ENCODE measurements at regions not wholly inside any gene's neighbourhood (a gene's known extent, or its start where the extent isn't known, plus 50 kb on each side); places are given as distances from the start of the nearest gene placed in this dataset.

- DNase-seq (ENCODE audit: low read depth), result no peak
- TF ChIP-seq, protein P1, sequence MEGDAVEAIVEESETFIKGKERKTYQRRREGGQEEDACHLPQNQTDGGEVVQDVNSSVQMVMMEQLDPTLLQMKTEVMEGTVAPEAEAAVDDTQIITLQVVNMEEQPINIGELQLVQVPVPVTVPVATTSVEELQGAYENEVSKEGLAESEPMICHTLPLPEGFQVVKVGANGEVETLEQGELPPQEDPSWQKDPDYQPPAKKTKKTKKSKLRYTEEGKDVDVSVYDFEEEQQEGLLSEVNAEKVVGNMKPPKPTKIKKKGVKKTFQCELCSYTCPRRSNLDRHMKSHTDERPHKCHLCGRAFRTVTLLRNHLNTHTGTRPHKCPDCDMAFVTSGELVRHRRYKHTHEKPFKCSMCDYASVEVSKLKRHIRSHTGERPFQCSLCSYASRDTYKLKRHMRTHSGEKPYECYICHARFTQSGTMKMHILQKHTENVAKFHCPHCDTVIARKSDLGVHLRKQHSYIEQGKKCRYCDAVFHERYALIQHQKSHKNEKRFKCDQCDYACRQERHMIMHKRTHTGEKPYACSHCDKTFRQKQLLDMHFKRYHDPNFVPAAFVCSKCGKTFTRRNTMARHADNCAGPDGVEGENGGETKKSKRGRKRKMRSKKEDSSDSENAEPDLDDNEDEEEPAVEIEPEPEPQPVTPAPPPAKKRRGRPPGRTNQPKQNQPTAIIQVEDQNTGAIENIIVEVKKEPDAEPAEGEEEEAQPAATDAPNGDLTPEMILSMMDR (conservative IDR thresholded peaks at IDR 0.05; ENCODE audit: low read depth, low read length), result no peak
- no peak overlapping the region for H3K4me3 ChIP-seq (ENCODE audit: low read length)
Observed at GRCh38 chr5:66520854-66521253, 75.3 kb upstream of the MAST4 start.

- DNase-seq (ENCODE audit: low read depth), result no peak
- TF ChIP-seq, protein P1 (conservative IDR thresholded peaks at IDR 0.05; ENCODE audit: low read depth, low read length), result no peak
- H3K4me3 ChIP-seq (ENCODE audit: low read length), result no peak overlapping the region
Observed at GRCh38 chr5:66527478-66528035, 68.6 kb upstream of the MAST4 start.

GRCh38 chr5:66529182-66529581 is 67.0 kb upstream of the MAST4 start:
- H3K4me3 ChIP-seq (ENCODE audit: low read length), result no peak overlapping the region
- TF ChIP-seq, protein P1 (conservative IDR thresholded peaks at IDR 0.05; ENCODE audit: low read depth, low read length), result no peak
- DNase-seq (ENCODE audit: low read depth), result no peak

- H3K4me3 ChIP-seq (ENCODE audit: low read length), result no peak overlapping the region
- TF ChIP-seq, protein P1 (conservative IDR thresholded peaks at IDR 0.05; ENCODE audit: low read depth, low read length), result no peak
- no peak for DNase-seq (ENCODE audit: low read depth)
Observed at GRCh38 chr5:66529704-66530103, 66.5 kb upstream of the MAST4 start.

DNA sequence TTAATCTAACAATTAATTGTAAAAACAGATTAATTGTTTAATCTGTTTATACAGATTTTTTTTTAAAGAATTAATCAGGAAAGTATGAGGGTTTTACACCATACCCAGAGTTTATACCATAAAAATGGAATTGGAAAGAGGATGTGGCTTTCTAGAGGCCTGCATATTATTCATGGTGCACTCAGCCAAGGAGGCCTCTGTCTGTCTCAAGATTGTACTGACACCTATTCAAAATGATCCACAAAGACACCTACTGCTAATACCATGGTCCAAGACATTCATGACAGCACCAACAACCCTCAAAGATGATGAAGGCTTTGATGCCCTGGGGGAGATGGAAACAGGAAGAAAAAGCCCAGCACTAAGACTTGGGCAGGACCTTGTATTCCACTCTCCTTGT is 58.1 kb upstream of the MAST4 start:
- no peak overlapping the region for H3K4me3 ChIP-seq (ENCODE audit: low read length)
- TF ChIP-seq, protein P1 (conservative IDR thresholded peaks at IDR 0.05; ENCODE audit: low read depth, low read length), result no peak
- DNase-seq (ENCODE audit: low read depth), result no peak

DNA sequence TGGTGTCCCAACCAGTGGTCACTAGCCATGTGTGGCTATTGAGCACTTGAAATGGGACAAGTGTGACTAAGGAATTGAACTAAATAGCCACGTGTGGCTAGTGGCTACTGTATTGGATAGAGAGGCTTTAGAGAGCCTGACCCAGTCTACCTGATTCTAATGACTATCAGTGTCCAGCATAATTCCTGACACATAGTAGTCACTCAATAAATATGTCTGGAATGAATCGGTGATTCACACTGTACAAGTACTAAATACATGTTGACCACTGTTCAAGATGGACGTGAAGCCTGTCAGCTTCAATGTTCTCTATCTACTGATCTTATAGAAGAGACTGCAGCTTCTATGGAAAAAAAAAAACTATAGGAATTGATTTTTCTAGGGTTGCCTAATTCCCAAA is 57.7 kb upstream of the MAST4 start:
- TF ChIP-seq, protein P1 (conservative IDR thresholded peaks at IDR 0.05; ENCODE audit: low read depth, low read length), result no peak
- no peak overlapping the region for H3K4me3 ChIP-seq (ENCODE audit: low read length)
- no peak for DNase-seq (ENCODE audit: low read depth)

- no peak overlapping the region for H3K4me3 ChIP-seq (ENCODE audit: low read length)
- TF ChIP-seq, protein P1 (conservative IDR thresholded peaks at IDR 0.05; ENCODE audit: low read depth, low read length), result no peak
- no peak for DNase-seq (ENCODE audit: low read depth)
Observed at GRCh38 chr5:66540078-66540477, 56.1 kb upstream of the MAST4 start.

All from retinal pigment epithelial cell (primary cell).